ENCODE measurements at regions not wholly inside any gene's neighbourhood (a gene's known extent, or its start where the extent isn't known, plus 50 kb on each side); places are given as distances from the start of the nearest gene placed in this dataset.

GRCh38 chr12:124505001-124505818 is 62.2 kb downstream of the NCOR2 start:
- intact Hi-C loops (cut with micrococcal nuclease), result no loop called here
- peaks cover 19% of the 10 kb centered on the region; the same call in 1 of the 2 replicates for H4K20me1 ChIP-seq (ENCODE audit: low read length)
- POLR2A ChIA-PET (ENCODE audit: unreplicated experiment), result no interaction called here

GRCh38 chr12:124504273-124505000 is 63.0 kb downstream of the NCOR2 start:
- POLR2A ChIA-PET (ENCODE audit: unreplicated experiment), result no interaction called here

More at GRCh38 chr12:124505001-124505818, 62.2 kb downstream of the NCOR2 start:
- no peaks in the 10 kb centered on the region for H3K36me3 ChIP-seq (ENCODE audit: low read depth, low read length)
- no peaks in the 10 kb centered on the region for H3K27me3 ChIP-seq (ENCODE audit: low read length)
- no peak overlapping the region for H3K4me3 ChIP-seq (ENCODE audit: low read length)
- H3K4me1 ChIP-seq (ENCODE audit: insufficient read depth, low read length), result peaks cover 12% of the 10 kb centered on the region; the same call in 1 of the 2 replicates
- peaks cover 51% of the 10 kb centered on the region for H3K79me2 ChIP-seq (ENCODE audit: low read length)
- ATAC-seq (no peak), DNase-seq (no peak)
- H3K9me3 ChIP-seq (ENCODE audit: low read length), result no peaks in the 10 kb centered on the region
- no peak overlapping the region for H2AFZ ChIP-seq (ENCODE audit: low read length)
- no peaks in the 10 kb centered on the region for H3F3A ChIP-seq (ENCODE audit: low read length, unreplicated experiment)
- H3K9me2 ChIP-seq (replicated peaks; ENCODE audit: low read length), result no peaks in the 10 kb centered on the region
- BruUV-seq (replicated peaks), result no TSS peak
- H3K9ac ChIP-seq (ENCODE audit: low read length), result no peak overlapping the region
- no peak overlapping the region for H3K27ac ChIP-seq (ENCODE audit: low read length)
- CTCF ChIA-PET, result no interaction called here
- H3K4me2 ChIP-seq (ENCODE audit: low read length), result no peak overlapping the region
- TF ChIP-seq CTCF (conservative IDR thresholded peaks at IDR 0.05; ENCODE audit: low read depth, low read length) (no peak), EZH2 (IDR thresholded peaks at IDR 0.05; ENCODE audit: low read length, unreplicated experiment) (no peak), EZH2phosphoT487 (IDR thresholded peaks at IDR 0.05; ENCODE audit: borderline replicate concordance, low read length) (no peak)

More at GRCh38 chr12:124504273-124505000, 63.0 kb downstream of the NCOR2 start:
- CTCF ChIA-PET, result no interaction called here
- Histone ChIP-seq H3K36me3 (ENCODE audit: low read depth, low read length) (no peaks in the 10 kb centered on the region), H4K20me1 (ENCODE audit: low read length) (peaks cover 19% of the 10 kb centered on the region; the same call in 1 of the 2 replicates), H3K4me1 (ENCODE audit: insufficient read depth, low read length) (peaks cover 5% of the 10 kb centered on the region; the same call in 1 of the 2 replicates), H3K9me2 (replicated peaks; ENCODE audit: low read length) (no peaks in the 10 kb centered on the region), H2AFZ (ENCODE audit: low read length) (no peak overlapping the region), H3K79me2 (ENCODE audit: low read length) (peaks cover 47% of the 10 kb centered on the region), H3K27me3 (ENCODE audit: low read length) (no peaks in the 10 kb centered on the region), H3K4me3 (ENCODE audit: low read length) (no peak overlapping the region), H3K9ac (ENCODE audit: low read length) (no peak overlapping the region), H3K4me2 (ENCODE audit: low read length) (no peak overlapping the region), H3K27ac (ENCODE audit: low read length) (no peak overlapping the region), H3K9me3 (ENCODE audit: low read length) (no peaks in the 10 kb centered on the region), H3F3A (ENCODE audit: low read length, unreplicated experiment) (no peaks in the 10 kb centered on the region)
- BruUV-seq (replicated peaks), result no TSS peak
- intact Hi-C loops (cut with micrococcal nuclease), result no loop called here
- no peak for TF ChIP-seq EZH2 (IDR thresholded peaks at IDR 0.05; ENCODE audit: low read length, unreplicated experiment)
- no peak for TF ChIP-seq EZH2phosphoT487 (IDR thresholded peaks at IDR 0.05; ENCODE audit: borderline replicate concordance, low read length)
- TF ChIP-seq CTCF (conservative IDR thresholded peaks at IDR 0.05; ENCODE audit: low read depth, low read length), result no peak
- DNase-seq (no peak), ATAC-seq (no peak)

Measured in PC-3 (cell line).